NCI-H128 (cell line): ENCODE measurements at regions not wholly inside any gene's neighbourhood (a gene's known extent, or its start where the extent isn't known, plus 50 kb on each side); places are given as distances from the start of the nearest gene placed in this dataset.
"Not testable (repeated sequence)": the region's sequence is repeated elsewhere in the genome, so short reads cannot be mapped to it uniquely, and the experiment has no call there.

Source experiments
- DNase-seq: peaks from one replicate; lab custom pipeline; 2025; ENCODE audit not compliant: unreplicated experiment; lab: John Stamatoyannopoulos, UW

DNA sequence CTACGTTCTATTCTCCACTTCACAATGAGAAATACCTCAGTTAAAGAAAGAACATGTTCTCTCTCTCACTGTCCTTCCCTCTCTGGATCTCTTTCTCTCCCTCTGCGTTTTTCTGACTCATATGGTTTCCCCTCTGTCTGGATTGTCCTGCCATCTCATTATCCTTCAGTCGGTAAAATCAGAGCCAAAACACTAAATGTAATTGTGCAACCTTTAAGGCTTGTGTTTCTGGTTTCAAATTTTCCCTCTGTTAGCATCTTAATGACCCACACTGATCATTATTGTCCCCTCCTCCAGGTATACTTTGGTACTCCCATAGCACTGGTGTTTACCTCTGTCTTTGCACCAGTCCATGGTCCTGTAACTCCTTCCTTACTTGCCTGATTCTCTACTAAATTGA lies 509.4 kb upstream of the C9orf72 start:
- no peak for DNase-seq

DNA sequence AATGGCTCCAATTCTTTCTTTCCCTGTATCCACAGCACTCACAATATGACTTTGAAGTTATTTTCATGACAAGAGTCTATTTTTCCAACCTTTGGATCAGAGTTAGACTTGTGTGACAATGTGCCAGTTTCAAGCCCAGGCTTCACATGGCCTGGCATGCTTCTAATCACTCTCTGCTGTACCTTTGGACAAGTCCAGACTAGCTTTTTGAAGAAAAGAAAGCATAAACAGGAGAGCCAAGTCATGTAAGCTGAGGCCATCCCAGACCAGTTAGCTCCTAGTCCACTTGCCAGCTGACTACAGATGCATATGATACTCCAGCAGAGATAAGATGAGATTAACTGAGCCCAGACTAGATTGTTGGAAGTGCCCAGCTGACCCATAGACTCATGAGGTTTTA lies 513.6 kb upstream of the C9orf72 start:
- no peak for DNase-seq

DNA sequence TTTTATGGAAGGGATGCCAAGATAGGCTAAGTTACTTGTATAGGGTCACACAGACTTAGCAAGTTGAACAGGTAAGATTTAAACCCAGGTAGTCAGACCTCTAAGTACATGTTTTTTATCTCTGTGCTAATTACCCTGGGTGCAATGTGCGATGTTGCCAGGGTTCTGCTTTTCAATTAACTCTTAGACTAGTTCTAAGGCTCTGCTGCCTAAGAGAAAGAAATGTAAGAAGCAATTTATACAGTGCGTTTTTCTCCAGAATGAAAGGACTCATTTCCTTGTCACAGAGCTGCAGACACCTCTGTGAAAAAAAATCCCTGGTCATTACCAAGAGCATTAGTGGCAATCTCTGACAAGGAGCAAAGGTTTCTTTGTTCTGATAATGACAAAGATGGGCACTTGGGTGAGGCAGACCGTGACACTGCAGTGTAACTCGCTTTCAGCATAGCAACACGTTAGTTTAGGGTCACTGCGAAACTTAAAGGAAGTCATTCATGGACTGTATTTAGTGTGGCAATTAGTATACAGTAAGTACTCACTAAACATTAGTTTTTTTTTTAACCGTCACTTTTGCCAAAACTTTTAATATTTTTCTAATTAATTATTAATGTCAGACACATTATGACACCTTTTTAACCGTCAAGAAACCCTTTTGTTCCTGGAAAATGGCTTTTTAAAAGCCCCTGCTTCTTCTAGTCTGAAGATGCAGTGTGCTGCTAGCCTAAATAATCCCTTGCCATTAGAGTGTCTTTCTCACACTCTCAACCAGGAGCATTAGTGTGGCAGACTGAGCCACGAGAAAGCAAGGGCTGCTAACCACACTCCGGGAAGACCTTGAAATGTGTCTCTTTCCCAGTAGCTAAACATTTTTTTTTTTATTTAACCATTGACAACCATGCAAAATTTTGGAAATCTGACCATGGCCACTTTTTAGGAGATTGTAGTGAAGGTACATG lies 520.0 kb upstream of the C9orf72 start:
- DNase-seq, result no peak

- DNase-seq, result no peak
These were observed 528.2 kb upstream of the C9orf72 start for GRCh38 chr9:28101509-28101908.

- no peak for DNase-seq
These were observed 531.7 kb upstream of the C9orf72 start for GRCh38 chr9:28105001-28105400.

DNA sequence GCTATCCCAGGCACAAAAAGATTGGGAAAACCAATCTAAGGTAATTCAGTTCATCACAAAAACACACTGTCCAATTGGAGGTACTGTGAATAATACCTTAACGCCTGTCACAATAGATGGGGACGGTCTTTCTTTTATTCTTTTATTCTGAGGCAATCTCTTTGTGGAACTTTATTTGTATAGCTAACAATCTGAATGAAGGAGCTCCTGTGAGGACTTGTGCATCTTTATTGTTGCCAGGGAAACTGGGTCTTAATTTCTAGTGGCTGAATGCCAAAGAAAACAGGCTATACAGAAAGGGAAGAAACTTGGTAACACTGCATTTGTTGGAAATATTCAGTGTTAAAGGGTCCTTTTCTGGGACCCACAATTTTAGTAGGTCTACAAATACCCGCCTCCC lies 546.9 kb upstream of the C9orf72 start:
- no peak for DNase-seq

DNA sequence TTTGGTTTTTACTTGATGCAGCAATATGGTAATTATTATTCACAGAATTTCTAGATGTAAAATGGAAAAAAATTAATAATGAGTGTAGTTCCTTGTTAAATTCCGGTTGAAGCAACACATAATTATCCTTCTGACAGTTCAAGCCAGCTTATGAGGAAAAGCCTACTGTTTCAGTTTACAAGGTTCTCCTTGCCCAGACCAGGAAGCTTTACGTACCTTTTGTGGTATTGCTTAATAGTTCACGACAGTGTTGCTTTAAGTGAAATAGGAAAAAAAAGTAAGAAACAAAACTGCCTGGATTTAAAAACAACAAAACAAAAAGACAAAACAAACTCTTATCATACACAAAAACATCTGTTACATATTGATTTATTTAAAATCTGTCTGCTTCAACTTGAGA lies 547.3 kb upstream of the C9orf72 start:
- DNase-seq, result no peak

DNA sequence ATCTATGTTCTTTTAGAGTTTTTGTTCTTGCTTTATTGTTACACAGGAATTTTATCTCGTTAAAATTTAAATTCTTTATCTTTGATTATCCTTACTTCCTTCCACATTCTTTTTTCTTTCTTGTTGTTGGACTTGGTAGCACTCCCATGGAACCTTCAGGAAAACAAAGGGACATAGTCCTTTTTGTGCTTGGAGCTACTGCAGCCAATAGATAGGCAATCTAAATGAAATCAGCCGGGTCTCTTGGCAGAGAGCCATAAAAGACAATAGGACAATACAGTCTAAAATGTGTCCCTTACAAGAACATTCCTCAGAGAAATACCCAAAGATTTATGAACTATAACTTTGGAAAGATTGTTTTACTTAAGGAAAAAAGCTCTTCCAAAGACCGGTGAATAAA lies 548.1 kb upstream of the C9orf72 start:
- no peak for DNase-seq

- DNase-seq, result no peak
These were observed 551.6 kb upstream of the C9orf72 start for GRCh38 chr9:28124917-28125316.

DNA sequence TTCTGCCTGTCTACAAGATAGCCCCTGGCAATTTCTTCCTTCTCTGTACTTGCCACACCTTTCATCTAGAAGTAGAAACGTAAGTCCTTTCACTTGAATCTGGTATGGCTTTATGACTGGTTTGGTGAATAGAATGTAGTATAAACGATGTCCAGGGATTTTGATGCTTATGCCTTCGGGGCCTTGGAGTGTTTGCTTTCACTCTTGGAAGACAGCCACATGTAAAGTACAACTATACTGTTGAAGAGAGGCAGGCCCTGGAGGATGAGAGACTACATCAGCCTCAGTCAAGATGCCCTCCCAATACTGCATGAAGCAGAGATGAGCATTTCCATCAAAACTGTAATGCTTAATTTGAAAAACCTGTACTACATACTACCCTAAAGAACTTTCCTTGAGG lies 553.8 kb upstream of the C9orf72 start:
- DNase-seq, result no peak

DNA sequence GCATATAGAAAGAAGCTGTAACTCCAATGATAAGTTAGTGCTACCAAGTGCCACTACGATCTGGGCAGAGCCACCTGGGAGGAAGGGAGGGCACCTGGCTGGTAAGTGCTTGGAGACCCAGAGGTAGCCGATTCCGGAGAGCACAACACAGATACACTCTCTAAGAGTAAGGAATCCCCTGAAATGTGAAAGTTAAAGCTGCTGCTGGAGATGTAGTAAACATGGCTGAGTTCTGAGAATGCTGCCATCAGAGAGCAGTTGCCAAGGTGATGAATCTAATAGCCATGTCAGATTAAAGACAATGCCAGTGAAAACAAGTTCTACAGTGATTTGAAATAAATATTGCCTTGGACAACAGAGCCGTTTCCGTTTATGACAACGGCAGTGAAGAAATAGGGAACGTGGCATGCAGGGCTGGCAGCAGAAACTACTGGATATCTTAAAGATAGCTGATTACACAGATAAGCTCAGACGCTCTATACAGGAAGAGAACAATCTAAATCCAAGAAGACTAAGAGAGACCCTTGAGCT lies 561.2 kb upstream of the C9orf72 start:
- no peak for DNase-seq

DNA sequence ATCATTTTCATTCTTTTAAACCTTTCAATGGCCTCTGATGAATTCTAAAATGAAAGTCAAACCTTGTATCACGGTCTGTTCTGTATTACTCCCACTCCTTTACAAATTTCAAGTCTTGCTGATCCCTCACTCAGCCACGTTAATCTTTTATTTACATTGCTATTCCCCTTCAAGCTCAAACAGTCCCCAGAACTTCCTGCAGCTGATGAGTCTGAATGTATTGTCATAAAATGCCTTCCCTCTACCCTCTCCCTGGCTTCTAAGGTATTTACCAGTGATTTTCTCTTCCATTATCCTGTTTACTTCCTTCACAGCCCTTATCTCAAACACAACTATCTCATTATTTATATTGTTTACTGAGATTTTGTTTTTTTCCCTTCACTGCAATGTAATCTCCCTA lies 562.3 kb upstream of the C9orf72 start:
- no peak for DNase-seq

GRCh38 chr9:28136113-28136512 lies 562.8 kb upstream of the C9orf72 start:
- DNase-seq, result no peak

GRCh38 chr9:28147430-28147829 lies 574.1 kb upstream of the C9orf72 start:
- DNase-seq, result not testable (repeated sequence)

- not testable (repeated sequence) for DNase-seq
These were observed 574.8 kb upstream of the C9orf72 start for GRCh38 chr9:28147923-28148597.

- not testable (repeated sequence) for DNase-seq
These were observed 576.2 kb upstream of the C9orf72 start for GRCh38 chr9:28149361-28150050.

DNA sequence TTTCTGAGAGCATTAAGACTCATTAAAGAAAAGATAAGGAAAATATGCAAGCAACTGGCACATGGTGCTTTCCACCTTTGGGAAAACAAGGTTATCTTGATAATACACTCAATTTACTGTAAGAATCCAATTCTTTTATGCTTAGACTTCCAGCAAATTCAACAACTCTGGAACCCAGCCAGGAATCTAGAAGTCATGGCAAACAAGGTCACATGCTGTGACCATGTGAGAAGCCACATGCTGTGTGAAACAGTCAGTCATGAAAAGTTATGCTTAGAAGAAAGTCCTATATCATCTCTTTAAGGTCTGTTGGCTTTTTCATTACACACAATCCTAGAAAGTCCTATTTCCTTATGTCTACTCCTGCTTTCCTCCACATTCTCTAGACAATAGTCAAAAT lies 581.8 kb upstream of the C9orf72 start:
- no peak for DNase-seq

- DNase-seq, result no peak
These were observed 582.4 kb upstream of the C9orf72 start for GRCh38 chr9:28155671-28156070.

DNA sequence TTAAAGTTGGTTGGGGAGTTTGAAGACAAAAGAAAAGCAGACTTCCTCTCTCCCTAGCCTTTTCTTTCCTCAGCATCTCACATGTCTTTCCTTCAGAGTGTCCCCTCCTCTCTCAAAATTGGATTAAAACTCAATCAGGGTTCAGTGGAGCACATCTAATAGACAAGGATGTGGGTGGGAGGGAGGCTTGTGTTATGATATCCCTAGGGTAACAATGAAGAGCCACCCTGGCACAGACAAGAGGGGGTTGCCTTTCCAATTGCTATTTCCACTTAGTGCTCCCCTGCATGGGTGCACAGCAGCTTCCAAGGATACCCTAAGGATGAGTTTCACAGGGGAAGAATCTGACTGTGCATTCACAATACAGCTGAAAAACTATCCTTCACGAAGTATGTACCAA lies 585.2 kb upstream of the C9orf72 start:
- DNase-seq, result no peak

DNA sequence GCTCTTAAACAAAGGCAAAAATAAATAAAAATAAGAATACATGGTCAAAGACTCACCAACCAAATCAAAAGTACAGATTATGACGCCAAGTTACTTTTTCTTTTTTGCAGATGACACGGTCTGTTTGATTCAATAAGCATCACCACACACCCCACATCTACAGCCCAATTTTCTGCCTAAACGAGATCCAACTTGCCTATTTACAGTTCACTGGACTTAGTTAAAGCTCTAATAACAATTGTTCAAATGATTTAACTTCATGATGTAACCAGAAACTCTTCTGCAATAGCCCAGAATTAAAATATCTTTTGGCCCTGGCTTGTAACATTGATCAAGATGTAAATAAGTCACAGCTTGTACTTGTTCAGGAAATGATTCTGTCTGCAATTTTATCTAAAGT lies 590.3 kb upstream of the C9orf72 start:
- DNase-seq, result no peak

DNA sequence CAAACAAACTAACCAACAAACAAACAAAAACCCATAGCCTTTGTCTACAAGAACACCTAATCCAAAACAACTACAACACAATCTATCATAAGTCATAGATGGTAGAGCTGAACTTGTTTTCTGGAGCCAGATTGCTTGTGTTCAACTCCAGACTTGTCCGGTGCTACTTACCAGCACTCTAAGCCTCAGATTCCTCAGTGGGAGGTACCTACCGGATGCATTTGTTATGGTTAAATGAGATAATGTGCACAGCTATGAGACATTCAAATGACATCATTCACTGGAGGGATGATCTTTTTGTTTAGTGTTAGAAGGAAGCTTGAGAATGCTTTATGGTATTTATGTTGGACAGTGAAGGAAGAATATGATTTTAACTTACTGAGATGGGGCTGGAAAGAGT lies 592.9 kb upstream of the C9orf72 start:
- no peak for DNase-seq

DNA sequence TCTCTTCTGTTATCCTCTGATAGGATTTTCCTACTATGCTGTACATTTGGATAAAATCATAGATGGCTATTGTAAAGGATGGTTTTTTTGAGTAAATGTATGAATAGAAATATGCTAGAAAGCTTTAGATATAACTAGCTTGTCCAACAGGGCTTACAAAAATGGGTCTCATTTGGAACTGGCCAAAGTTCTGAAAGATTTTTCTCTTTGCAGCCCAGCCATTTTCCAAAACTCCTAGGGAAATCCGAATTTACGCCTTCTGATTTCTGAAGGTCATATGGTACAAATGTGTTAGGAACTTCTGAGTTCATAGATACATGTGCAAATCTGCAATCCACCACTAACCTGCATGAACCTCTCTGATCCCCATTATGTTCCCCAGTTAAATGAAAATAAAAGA lies 603.9 kb upstream of the C9orf72 start:
- DNase-seq, result no peak
